Endothelial cell of umbilical vein (primary cell): ENCODE measurements at regions not wholly inside any gene's neighbourhood (a gene's known extent, or its start where the extent isn't known, plus 50 kb on each side); places are given as distances from the start of the nearest gene placed in this dataset.

Experiments used
- BruUV-seq: library from RNA; stranded (reverse); fragments of 400-500 nt; replicated peaks from 2 replicates; lab custom pipeline; 2021; lab: Mats Ljungman, UMichigan
- CTCF ChIA-PET: fragments of 300-600, 350-600 bp; sonication (Branson Sonifier 250); formaldehyde crosslinking; loops from one replicate; lab custom pipeline; 2021; ENCODE audit warnings: antibody characterized with exemption, inconsistent platforms; lab: Charles Lee
- POLR2A ChIA-PET: fragments of 300-600, 350-600 bp; sonication (Branson Sonifier 250); formaldehyde crosslinking; loops from one replicate; lab custom pipeline; 2021; ENCODE audit warnings: antibody characterized with exemption, inconsistent platforms; lab: Charles Lee
- DNase-seq: peaks from one replicate; pipeline ENCODE4 v3.0.0-alpha.2; 2011; ENCODE audit warnings: low read depth, low spot score
- FAIRE-seq: peaks from 2 replicates; lab custom pipeline; 2011; peaks lifted over from hg19 to GRCh38; lab: Jason Lieb, UNC
- H2AFZ ChIP-seq: 2 replicates; pipeline ENCODE4 v1.6.0; 2012; ENCODE audit warnings: low read depth, low read length, control low read depth, inconsistent platforms
- H3K27ac ChIP-seq: 2 replicates; pipeline ENCODE4 v1.5.1; 2011; ENCODE audit warnings: low read depth, mild to moderate bottlenecking, control low read depth, low read length, moderate library complexity; ENCODE audit not compliant: insufficient read depth
- H3K27me3 ChIP-seq, 2 experiments: 2 replicates each; pipeline versions ENCODE4 v1.6.0 to v1.6.1; 2011; ENCODE audit warnings: low read length in 2 of 2, mixed read lengths in 1 of 2; ENCODE audit not compliant: control insufficient read depth in 2 of 2, insufficient read depth in 2 of 2
- H3K36me3 ChIP-seq, 2 experiments: 2 replicates in 1 of 2; 3 replicates in 1 of 2; pipeline ENCODE4 v1.5.1; 2011; ENCODE audit warnings: low read length in 2 of 2, mild to moderate bottlenecking in 1 of 2, moderate library complexity in 1 of 2; ENCODE audit not compliant: control insufficient read depth in 2 of 2, insufficient read depth in 2 of 2; ENCODE audit errors: extremely low read depth in 1 of 2
- H3K4me1 ChIP-seq: 3 replicates; pipeline ENCODE4 v1.5.1; 2011; ENCODE audit warnings: mild to moderate bottlenecking, low read length; ENCODE audit not compliant: control insufficient read depth, insufficient read depth; ENCODE audit errors: extremely low read depth
- H3K4me2 ChIP-seq: 2 replicates; pipeline ENCODE4 v1.6.1; 2011; ENCODE audit warnings: low read length, control low read depth, mixed read lengths; ENCODE audit not compliant: insufficient read depth
- H3K4me3 ChIP-seq, 3 experiments: fragments of 200-600 bp in 1 of 3; sonication (generic), shearing (Covaris generic) in 1 of 3; replicated peaks in 1 of 3; 2 replicates each; pipeline ENCODE4 v1.5.1; 2011 to 2016; ENCODE audit warnings: control low read depth in 3 of 3, low read length in 3 of 3, mild to moderate bottlenecking in 2 of 3, inconsistent platforms in 1 of 3, low read depth in 1 of 3, moderate library complexity in 1 of 3; ENCODE audit not compliant: insufficient read depth in 1 of 3
- H3K79me2 ChIP-seq: 2 replicates; pipeline ENCODE4 v1.6.0; 2012; ENCODE audit warnings: low read length, inconsistent platforms; ENCODE audit not compliant: control insufficient read depth, insufficient read depth
- H3K9ac ChIP-seq: replicated peaks from 2 replicates; pipeline ENCODE3; 2011; ENCODE audit warnings: low read length, control low read depth; ENCODE audit not compliant: insufficient read depth; ENCODE audit errors: extremely low read depth
- H3K9me1 ChIP-seq: replicated peaks from 3 replicates; pipeline ENCODE4 v1.6.0; 2011; ENCODE audit warnings: mild to moderate bottlenecking, low read length; ENCODE audit not compliant: control insufficient read depth, insufficient read depth; ENCODE audit errors: extremely low read depth
- H3K9me3 ChIP-seq: replicated peaks from 2 replicates; pipeline ENCODE4 v1.5.1; 2012; ENCODE audit warnings: low read length, inconsistent platforms; ENCODE audit not compliant: control insufficient read depth, insufficient read depth
- H4K20me1 ChIP-seq: replicated peaks from 2 replicates; pipeline ENCODE3; 2011; ENCODE audit warnings: mild to moderate bottlenecking, low read length; ENCODE audit not compliant: control insufficient read depth, insufficient read depth; ENCODE audit errors: extremely low read depth
- EZH2 ChIP-seq: IDR thresholded peaks from 2 replicates; pipeline ENCODE4 v1.6.1; 2012; ENCODE audit warnings: borderline replicate concordance, low read depth, mild to moderate bottlenecking, moderate library complexity, low read length, inconsistent platforms; ENCODE audit not compliant: severe bottlenecking
- FOS ChIP-seq: IDR thresholded peaks from 2 replicates; pipeline ENCODE4 v1.6.1; 2011; ENCODE audit warnings: mild to moderate bottlenecking, low read length, moderate library complexity, borderline replicate concordance; ENCODE audit not compliant: insufficient read depth
- GATA2 ChIP-seq: IDR thresholded peaks from 2 replicates; pipeline ENCODE4 v1.7.0; 2011; ENCODE audit warnings: low read depth, mild to moderate bottlenecking, moderate library complexity, mixed read lengths, low read length; ENCODE audit not compliant: insufficient read length, insufficient read depth
- JUN ChIP-seq: IDR thresholded peaks from 2 replicates; pipeline ENCODE4 v1.6.1; 2011; ENCODE audit warnings: borderline replicate concordance, low read depth; ENCODE audit not compliant: insufficient read length, insufficient read depth
- MYC ChIP-seq: IDR thresholded peaks from one replicate; pipeline ENCODE4 v1.6.1; 2011; ENCODE audit warnings: mild to moderate bottlenecking, low read depth, low read length
- POLR2A ChIP-seq: IDR thresholded peaks from 2 replicates; pipeline ENCODE4 v1.6.1; 2012; ENCODE audit warnings: low read depth, mild to moderate bottlenecking, control low read depth, low read length
- POLR2AphosphoS5 ChIP-seq: IDR thresholded peaks from 2 replicates; pipeline ENCODE4 v1.6.1; 2012; ENCODE audit warnings: low read depth, mild to moderate bottlenecking, control low read depth, low read length, moderate library complexity; ENCODE audit not compliant: insufficient read depth
- dilution Hi-C: fragments of 300-500 bp; cut with MboI; formaldehyde crosslinking; loops from one replicate; pipeline ENCODE4 v1.15.0; 2019; ENCODE audit warnings: low sequenced_read_pairs; ENCODE audit not compliant: extremely low pct_ligation_motif_present
- intact Hi-C: fragments of 100-400 bp; cut with micrococcal nuclease; formaldehyde crosslinking; loops from one replicate; pipeline ENCODE4 v1.10.0; 2022
- TF ChIP-seq, protein P1 (sequence below), 2 donors: IDR thresholded peaks; 1 replicate in 1 of 2; 2 replicates in 1 of 2; pipeline ENCODE4 v1.5.1; 2011; ENCODE audit warnings: low read length in 2 of 2, mild to moderate bottlenecking in 2 of 2, moderate library complexity in 2 of 2, control low read depth in 1 of 2, inconsistent platforms in 1 of 2, low read depth in 1 of 2; ENCODE audit not compliant: insufficient read depth in 1 of 2; ENCODE audit errors: extremely low read depth in 1 of 2
- TF ChIP-seq, protein P2 (sequence below): IDR thresholded peaks from 2 replicates; pipeline ENCODE4 v1.6.1; 2011; ENCODE audit not compliant: insufficient read depth, insufficient read length

- Histone ChIP-seq H3K4me1 (no peaks in the 10 kb centered on the region), H4K20me1 (no peaks in the 10 kb centered on the region), H3K4me3 (no peak overlapping the region), H3K27ac (no peak overlapping the region), H3K9me3 (no peaks in the 10 kb centered on the region), H3K79me2 (no peaks in the 10 kb centered on the region), H3K9ac (no peak overlapping the region), H3K9me1 (no peaks in the 10 kb centered on the region), H3K4me2 (no peak overlapping the region), H3K27me3 (no peaks in the 10 kb centered on the region), H2AFZ (no peak overlapping the region), H3K36me3 (no peaks in the 10 kb centered on the region)
- DNase-seq (no peak), FAIRE-seq (no peak)
- TF ChIP-seq, protein P1, sequence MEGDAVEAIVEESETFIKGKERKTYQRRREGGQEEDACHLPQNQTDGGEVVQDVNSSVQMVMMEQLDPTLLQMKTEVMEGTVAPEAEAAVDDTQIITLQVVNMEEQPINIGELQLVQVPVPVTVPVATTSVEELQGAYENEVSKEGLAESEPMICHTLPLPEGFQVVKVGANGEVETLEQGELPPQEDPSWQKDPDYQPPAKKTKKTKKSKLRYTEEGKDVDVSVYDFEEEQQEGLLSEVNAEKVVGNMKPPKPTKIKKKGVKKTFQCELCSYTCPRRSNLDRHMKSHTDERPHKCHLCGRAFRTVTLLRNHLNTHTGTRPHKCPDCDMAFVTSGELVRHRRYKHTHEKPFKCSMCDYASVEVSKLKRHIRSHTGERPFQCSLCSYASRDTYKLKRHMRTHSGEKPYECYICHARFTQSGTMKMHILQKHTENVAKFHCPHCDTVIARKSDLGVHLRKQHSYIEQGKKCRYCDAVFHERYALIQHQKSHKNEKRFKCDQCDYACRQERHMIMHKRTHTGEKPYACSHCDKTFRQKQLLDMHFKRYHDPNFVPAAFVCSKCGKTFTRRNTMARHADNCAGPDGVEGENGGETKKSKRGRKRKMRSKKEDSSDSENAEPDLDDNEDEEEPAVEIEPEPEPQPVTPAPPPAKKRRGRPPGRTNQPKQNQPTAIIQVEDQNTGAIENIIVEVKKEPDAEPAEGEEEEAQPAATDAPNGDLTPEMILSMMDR (IDR thresholded peaks at IDR 0.05; ENCODE audit: extremely low read depth in 1 of 2, insufficient read depth in 1 of 2, low read depth in 1 of 2, low read length in 2 of 2): no peak
- TF ChIP-seq GATA2 (no peak), JUN (no peak), POLR2A (no peak), MYC (no peak), FOS (no peak), EZH2 (no peak), POLR2AphosphoS5 (no peak)
- TF ChIP-seq, protein P2, sequence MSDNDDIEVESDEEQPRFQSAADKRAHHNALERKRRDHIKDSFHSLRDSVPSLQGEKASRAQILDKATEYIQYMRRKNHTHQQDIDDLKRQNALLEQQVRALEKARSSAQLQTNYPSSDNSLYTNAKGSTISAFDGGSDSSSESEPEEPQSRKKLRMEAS: no peak
- dilution Hi-C loops: no loop called here
- CTCF ChIA-PET: no interaction called here
- BruUV-seq: no TSS peak
- intact Hi-C loops: no loop called here
- POLR2A ChIA-PET: no interaction called here
Observed at GRCh38 chr5:115054387-115054951, 115.2 kb downstream of the TRIM36 start.
